GM12878 (cell line): ENCODE measurements at regions not wholly inside any gene's neighbourhood (a gene's known extent, or its start where the extent isn't known, plus 50 kb on each side); places are given as distances from the start of the nearest gene placed in this dataset.

ENCODE experiments used
- BMI1 ChIP-seq: fragments of 450-650 bp; IDR thresholded peaks from 2 replicates; pipeline ENCODE4 v1.6.1; 2016; ENCODE audit warnings: mild to moderate bottlenecking, moderate library complexity, borderline replicate concordance
- EGR1 ChIP-seq, 2 experiments: IDR thresholded peaks; 1 replicate in 1 of 2; 2 replicates in 1 of 2; pipeline ENCODE4 v1.6.1; 2011 to 2012; ENCODE audit warnings: low read depth in 2 of 2, low read length in 2 of 2, borderline replicate concordance in 1 of 2, mild to moderate bottlenecking in 1 of 2, moderate library complexity in 1 of 2
- IRF4 ChIP-seq: IDR thresholded peaks from 2 replicates; pipeline ENCODE4 v1.6.1; 2011; ENCODE audit warnings: low read depth, low read length
- JUND ChIP-seq: IDR thresholded peaks from 2 replicates; pipeline ENCODE4 v1.6.1; 2012; ENCODE audit warnings: low read depth, mild to moderate bottlenecking, low read length, improper control_type of control experiment, moderate library complexity
- MYC ChIP-seq: IDR thresholded peaks from 2 replicates; pipeline ENCODE4 v1.6.1; 2011; ENCODE audit warnings: mild to moderate bottlenecking, low read length, moderate library complexity, inconsistent platforms; ENCODE audit not compliant: insufficient read depth, insufficient replicate concordance, insufficient read length, severe bottlenecking
- NBN ChIP-seq: fragments of 450-650 bp; IDR thresholded peaks from 2 replicates; pipeline ENCODE4 v1.6.1; 2016
- RAD21 ChIP-seq: IDR thresholded peaks from 2 replicates; pipeline ENCODE4 v1.6.1; 2011; ENCODE audit warnings: mild to moderate bottlenecking, low read depth, low read length, moderate library complexity; ENCODE audit not compliant: insufficient read depth
- RAD51 ChIP-seq: fragments of 450-650 bp; IDR thresholded peaks from 2 replicates; pipeline ENCODE4 v1.6.1; 2016; ENCODE audit warnings: moderate library complexity, mild to moderate bottlenecking, inconsistent platforms
- SRF ChIP-seq, 2 experiments: IDR thresholded peaks; 2 replicates each; pipeline ENCODE4 v1.6.1; 2011; ENCODE audit warnings: low read depth in 2 of 2, low read length in 2 of 2, mild to moderate bottlenecking in 1 of 2, moderate library complexity in 1 of 2
- STAT1 ChIP-seq: fragments of 450-650 bp; conservative IDR thresholded peaks from 2 replicates; pipeline ENCODE4 v1.6.1; 2014; ENCODE audit warnings: antibody characterized with exemption, mild to moderate bottlenecking
- YY1 ChIP-seq: IDR thresholded peaks from 2 replicates; pipeline ENCODE4 v1.6.1; 2011; ENCODE audit warnings: low read depth, mild to moderate bottlenecking, low read length
- TF ChIP-seq, protein P1 (sequence below): IDR thresholded peaks from 2 replicates; pipeline ENCODE4 v1.6.1; 2012; ENCODE audit warnings: low read depth, low read length, improper control_type of control experiment
- TF ChIP-seq, protein P2 (sequence below): fragments of 450-650 bp; conservative IDR thresholded peaks from 2 replicates; pipeline ENCODE4 v1.6.1; 2017; ENCODE audit warnings: mild to moderate bottlenecking, moderate library complexity
- TF ChIP-seq, protein P3 (sequence below): fragments of 450-650 bp; formaldehyde crosslinking; IDR thresholded peaks from 2 replicates; pipeline ENCODE4 v1.4.0; 2020; ENCODE audit warnings: mild to moderate bottlenecking, moderate library complexity
- TF ChIP-seq, protein P4 (sequence below): IDR thresholded peaks from 2 replicates; pipeline ENCODE4 v1.6.1; 2011; ENCODE audit warnings: low read depth, mild to moderate bottlenecking, low read length, moderate library complexity, borderline replicate concordance; ENCODE audit errors: extremely low read depth
- TF ChIP-seq, protein P5 (sequence below): fragments of 450-650 bp; IDR thresholded peaks from 2 replicates; pipeline ENCODE4 v1.6.1; 2016; ENCODE audit warnings: mild to moderate bottlenecking, moderate library complexity, borderline replicate concordance
- TF ChIP-seq, protein P6 (sequence below): IDR thresholded peaks from 2 replicates; pipeline ENCODE4 v1.6.1; 2012; ENCODE audit warnings: low read depth, low read length, improper control_type of control experiment

DNA sequence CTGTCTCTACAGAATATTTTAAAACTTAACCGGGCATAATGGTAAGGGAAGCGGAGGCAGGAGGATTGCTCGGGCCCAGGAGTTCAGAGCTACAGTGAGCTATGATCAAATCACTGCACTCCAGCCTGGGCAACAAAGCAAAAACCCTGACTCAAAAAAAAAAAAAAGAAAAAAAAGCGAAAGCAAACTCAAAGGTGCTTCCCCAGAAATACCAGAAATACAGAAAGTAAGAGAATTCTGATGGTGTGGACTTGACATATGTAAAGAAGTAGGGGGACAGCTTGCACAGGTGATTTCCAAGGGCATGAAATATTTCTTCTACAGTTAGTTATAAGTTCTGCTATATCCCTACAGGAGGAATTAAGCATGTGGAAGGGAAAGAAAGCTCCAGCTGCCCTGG is 69.7 kb upstream of the APBB1IP start (continued):
- TF ChIP-seq, protein P1, sequence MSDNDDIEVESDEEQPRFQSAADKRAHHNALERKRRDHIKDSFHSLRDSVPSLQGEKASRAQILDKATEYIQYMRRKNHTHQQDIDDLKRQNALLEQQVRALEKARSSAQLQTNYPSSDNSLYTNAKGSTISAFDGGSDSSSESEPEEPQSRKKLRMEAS, result no peak
- no peak for TF ChIP-seq RAD21
- no peak for TF ChIP-seq RAD51
- no peak for TF ChIP-seq YY1
- TF ChIP-seq JUND, result no peak
- no peak for TF ChIP-seq IRF4
- no peak for TF ChIP-seq EGR1 (IDR thresholded peaks at IDR 0.05; ENCODE audit: borderline replicate concordance in 1 of 2, low read depth in 2 of 2, low read length in 2 of 2)
- TF ChIP-seq, protein P2, sequence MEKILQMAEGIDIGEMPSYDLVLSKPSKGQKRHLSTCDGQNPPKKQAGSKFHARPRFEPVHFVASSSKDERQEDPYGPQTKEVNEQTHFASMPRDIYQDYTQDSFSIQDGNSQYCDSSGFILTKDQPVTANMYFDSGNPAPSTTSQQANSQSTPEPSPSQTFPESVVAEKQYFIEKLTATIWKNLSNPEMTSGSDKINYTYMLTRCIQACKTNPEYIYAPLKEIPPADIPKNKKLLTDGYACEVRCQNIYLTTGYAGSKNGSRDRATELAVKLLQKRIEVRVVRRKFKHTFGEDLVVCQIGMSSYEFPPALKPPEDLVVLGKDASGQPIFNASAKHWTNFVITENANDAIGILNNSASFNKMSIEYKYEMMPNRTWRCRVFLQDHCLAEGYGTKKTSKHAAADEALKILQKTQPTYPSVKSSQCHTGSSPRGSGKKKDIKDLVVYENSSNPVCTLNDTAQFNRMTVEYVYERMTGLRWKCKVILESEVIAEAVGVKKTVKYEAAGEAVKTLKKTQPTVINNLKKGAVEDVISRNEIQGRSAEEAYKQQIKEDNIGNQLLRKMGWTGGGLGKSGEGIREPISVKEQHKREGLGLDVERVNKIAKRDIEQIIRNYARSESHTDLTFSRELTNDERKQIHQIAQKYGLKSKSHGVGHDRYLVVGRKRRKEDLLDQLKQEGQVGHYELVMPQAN, result no peak
- TF ChIP-seq BMI1, result no peak
- TF ChIP-seq SRF (IDR thresholded peaks at IDR 0.05; ENCODE audit: low read depth in 2 of 2, low read length in 2 of 2), result no peak
- TF ChIP-seq NBN, result peak; percentile 55; the same call in 1 of the 2 replicates
- TF ChIP-seq, protein P3, sequence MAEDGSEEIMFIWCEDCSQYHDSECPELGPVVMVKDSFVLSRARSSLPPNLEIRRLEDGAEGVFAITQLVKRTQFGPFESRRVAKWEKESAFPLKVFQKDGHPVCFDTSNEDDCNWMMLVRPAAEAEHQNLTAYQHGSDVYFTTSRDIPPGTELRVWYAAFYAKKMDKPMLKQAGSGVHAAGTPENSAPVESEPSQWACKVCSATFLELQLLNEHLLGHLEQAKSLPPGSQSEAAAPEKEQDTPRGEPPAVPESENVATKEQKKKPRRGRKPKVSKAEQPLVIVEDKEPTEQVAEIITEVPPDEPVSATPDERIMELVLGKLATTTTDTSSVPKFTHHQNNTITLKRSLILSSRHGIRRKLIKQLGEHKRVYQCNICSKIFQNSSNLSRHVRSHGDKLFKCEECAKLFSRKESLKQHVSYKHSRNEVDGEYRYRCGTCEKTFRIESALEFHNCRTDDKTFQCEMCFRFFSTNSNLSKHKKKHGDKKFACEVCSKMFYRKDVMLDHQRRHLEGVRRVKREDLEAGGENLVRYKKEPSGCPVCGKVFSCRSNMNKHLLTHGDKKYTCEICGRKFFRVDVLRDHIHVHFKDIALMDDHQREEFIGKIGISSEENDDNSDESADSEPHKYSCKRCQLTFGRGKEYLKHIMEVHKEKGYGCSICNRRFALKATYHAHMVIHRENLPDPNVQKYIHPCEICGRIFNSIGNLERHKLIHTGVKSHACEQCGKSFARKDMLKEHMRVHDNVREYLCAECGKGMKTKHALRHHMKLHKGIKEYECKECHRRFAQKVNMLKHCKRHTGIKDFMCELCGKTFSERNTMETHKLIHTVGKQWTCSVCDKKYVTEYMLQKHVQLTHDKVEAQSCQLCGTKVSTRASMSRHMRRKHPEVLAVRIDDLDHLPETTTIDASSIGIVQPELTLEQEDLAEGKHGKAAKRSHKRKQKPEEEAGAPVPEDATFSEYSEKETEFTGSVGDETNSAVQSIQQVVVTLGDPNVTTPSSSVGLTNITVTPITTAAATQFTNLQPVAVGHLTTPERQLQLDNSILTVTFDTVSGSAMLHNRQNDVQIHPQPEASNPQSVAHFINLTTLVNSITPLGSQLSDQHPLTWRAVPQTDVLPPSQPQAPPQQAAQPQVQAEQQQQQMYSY, result no peak
- TF ChIP-seq, protein P4, sequence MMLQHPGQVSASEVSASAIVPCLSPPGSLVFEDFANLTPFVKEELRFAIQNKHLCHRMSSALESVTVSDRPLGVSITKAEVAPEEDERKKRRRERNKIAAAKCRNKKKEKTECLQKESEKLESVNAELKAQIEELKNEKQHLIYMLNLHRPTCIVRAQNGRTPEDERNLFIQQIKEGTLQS, result no peak
- no peak for TF ChIP-seq MYC
- TF ChIP-seq, protein P5, sequence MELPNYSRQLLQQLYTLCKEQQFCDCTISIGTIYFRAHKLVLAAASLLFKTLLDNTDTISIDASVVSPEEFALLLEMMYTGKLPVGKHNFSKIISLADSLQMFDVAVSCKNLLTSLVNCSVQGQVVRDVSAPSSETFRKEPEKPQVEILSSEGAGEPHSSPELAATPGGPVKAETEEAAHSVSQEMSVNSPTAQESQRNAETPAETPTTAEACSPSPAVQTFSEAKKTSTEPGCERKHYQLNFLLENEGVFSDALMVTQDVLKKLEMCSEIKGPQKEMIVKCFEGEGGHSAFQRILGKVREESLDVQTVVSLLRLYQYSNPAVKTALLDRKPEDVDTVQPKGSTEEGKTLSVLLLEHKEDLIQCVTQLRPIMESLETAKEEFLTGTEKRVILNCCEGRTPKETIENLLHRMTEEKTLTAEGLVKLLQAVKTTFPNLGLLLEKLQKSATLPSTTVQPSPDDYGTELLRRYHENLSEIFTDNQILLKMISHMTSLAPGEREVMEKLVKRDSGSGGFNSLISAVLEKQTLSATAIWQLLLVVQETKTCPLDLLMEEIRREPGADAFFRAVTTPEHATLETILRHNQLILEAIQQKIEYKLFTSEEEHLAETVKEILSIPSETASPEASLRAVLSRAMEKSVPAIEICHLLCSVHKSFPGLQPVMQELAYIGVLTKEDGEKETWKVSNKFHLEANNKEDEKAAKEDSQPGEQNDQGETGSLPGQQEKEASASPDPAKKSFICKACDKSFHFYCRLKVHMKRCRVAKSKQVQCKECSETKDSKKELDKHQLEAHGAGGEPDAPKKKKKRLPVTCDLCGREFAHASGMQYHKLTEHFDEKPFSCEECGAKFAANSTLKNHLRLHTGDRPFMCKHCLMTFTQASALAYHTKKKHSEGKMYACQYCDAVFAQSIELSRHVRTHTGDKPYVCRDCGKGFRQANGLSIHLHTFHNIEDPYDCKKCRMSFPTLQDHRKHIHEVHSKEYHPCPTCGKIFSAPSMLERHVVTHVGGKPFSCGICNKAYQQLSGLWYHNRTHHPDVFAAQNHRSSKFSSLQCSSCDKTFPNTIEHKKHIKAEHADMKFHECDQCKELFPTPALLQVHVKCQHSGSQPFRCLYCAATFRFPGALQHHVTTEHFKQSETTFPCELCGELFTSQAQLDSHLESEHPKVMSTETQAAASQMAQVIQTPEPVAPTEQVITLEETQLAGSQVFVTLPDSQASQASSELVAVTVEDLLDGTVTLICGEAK, result no peak; the same call in 1 of the 2 replicates
- TF ChIP-seq, protein P6, sequence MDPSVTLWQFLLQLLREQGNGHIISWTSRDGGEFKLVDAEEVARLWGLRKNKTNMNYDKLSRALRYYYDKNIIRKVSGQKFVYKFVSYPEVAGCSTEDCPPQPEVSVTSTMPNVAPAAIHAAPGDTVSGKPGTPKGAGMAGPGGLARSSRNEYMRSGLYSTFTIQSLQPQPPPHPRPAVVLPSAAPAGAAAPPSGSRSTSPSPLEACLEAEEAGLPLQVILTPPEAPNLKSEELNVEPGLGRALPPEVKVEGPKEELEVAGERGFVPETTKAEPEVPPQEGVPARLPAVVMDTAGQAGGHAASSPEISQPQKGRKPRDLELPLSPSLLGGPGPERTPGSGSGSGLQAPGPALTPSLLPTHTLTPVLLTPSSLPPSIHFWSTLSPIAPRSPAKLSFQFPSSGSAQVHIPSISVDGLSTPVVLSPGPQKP, result no peak
- no peak for TF ChIP-seq STAT1
